ENCODE measurements at regions not wholly inside any gene's neighbourhood (a gene's known extent, or its start where the extent isn't known, plus 50 kb on each side); places are given as distances from the start of the nearest gene placed in this dataset.

GRCh38 chr1:58162952-58163550 lies 383.5 kb downstream of the OMA1 start:
- Histone ChIP-seq H3K27ac (ENCODE audit: low read depth, low read length, severe bottlenecking) (no peak overlapping the region), H3K36me3 (ENCODE audit: control insufficient read depth, insufficient read depth, low read length) (no peaks in the 10 kb centered on the region), H3K4me1 (ENCODE audit: control insufficient read depth, insufficient read depth, low read length, poor library complexity, severe bottlenecking) (no peaks in the 10 kb centered on the region), H3K9me3 (ENCODE audit: control insufficient read depth, low read length) (no peaks in the 10 kb centered on the region), H3K4me3 (ENCODE audit: extremely low read depth, insufficient read depth, low read length, poor library complexity, severe bottlenecking) (no peak overlapping the region)
- WGBS, 2 experiments (ENCODE audit: insufficient coverage in 2 of 2), result 35 to 39% methylated on average over 5 to 6 of the region's 9 CpGs

DNA sequence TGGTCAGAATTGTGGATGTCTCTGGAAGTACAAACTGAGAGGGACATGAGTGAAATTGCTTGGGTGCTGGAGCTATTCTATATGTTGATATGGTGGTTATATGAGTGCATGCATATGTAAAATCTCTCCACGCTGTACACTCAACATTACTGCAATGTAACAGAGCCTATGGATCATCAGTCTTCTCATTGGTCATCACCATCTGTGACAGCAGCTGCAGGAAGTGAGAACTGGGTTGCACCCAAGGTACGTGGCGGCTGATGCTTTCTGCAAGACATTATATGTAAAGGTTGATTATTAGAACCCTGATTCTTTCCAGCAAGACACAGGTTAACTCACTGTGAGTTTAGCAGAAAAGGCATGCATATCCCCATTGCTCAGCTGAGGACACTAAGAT lies 387.1 kb downstream of the OMA1 start:
- H3K9me3 ChIP-seq (ENCODE audit: control insufficient read depth, low read length), result no peaks in the 10 kb centered on the region
- 100% methylated on average over 3 of the region's 3 CpGs for WGBS, 2 experiments (ENCODE audit: insufficient coverage in 2 of 2)
- no peaks in the 10 kb centered on the region for H3K36me3 ChIP-seq (ENCODE audit: control insufficient read depth, insufficient read depth, low read length)
- no peak overlapping the region for H3K27ac ChIP-seq (ENCODE audit: low read depth, low read length, severe bottlenecking)
- no peak overlapping the region for H3K4me3 ChIP-seq (ENCODE audit: extremely low read depth, insufficient read depth, low read length, poor library complexity, severe bottlenecking)
- no peaks in the 10 kb centered on the region for H3K4me1 ChIP-seq (ENCODE audit: control insufficient read depth, insufficient read depth, low read length, poor library complexity, severe bottlenecking)

- no peak overlapping the region for H3K27ac ChIP-seq (ENCODE audit: low read depth, low read length, severe bottlenecking)
- no peaks in the 10 kb centered on the region for H3K9me3 ChIP-seq (ENCODE audit: control insufficient read depth, low read length)
- no peaks in the 10 kb centered on the region for H3K4me1 ChIP-seq (ENCODE audit: control insufficient read depth, insufficient read depth, low read length, poor library complexity, severe bottlenecking)
- 59 to 67% methylated on average over 2 to 4 of the region's 11 CpGs for WGBS, 2 experiments (ENCODE audit: insufficient coverage in 2 of 2)
- H3K4me3 ChIP-seq (ENCODE audit: extremely low read depth, insufficient read depth, low read length, poor library complexity, severe bottlenecking), result no peak overlapping the region
- no peaks in the 10 kb centered on the region for H3K36me3 ChIP-seq (ENCODE audit: control insufficient read depth, insufficient read depth, low read length)
Observed at GRCh38 chr1:58158506-58159433, 387.8 kb downstream of the OMA1 start.

DNA sequence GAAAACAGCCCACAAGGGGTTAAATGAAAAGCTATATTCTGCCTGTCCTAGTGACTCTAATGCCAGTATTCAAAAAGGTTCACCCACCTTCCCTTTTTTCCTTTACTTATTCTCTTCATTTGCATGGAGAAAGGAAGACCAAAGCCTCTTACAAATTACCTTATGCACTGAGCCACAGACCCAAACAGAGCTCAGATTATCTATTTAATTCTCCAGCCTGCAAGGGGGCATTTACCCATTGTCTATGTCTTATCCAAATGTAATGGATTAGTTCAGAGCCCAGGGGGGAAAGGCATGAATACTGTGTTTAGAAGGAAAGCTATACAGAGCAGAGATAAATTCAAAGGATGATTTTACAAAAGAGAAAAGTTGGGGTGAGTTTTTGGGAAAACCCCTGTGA lies 388.5 kb downstream of the OMA1 start:
- Histone ChIP-seq H3K36me3 (ENCODE audit: control insufficient read depth, insufficient read depth, low read length) (no peaks in the 10 kb centered on the region), H3K4me3 (ENCODE audit: extremely low read depth, insufficient read depth, low read length, poor library complexity, severe bottlenecking) (no peak overlapping the region), H3K4me1 (ENCODE audit: control insufficient read depth, insufficient read depth, low read length, poor library complexity, severe bottlenecking) (no peaks in the 10 kb centered on the region), H3K27ac (ENCODE audit: low read depth, low read length, severe bottlenecking) (no peak overlapping the region), H3K9me3 (ENCODE audit: control insufficient read depth, low read length) (no peaks in the 10 kb centered on the region)

- Histone ChIP-seq H3K27ac (ENCODE audit: low read depth, low read length, severe bottlenecking) (no peak overlapping the region), H3K4me3 (ENCODE audit: extremely low read depth, insufficient read depth, low read length, poor library complexity, severe bottlenecking) (no peak overlapping the region), H3K9me3 (ENCODE audit: control insufficient read depth, low read length) (no peaks in the 10 kb centered on the region), H3K4me1 (ENCODE audit: control insufficient read depth, insufficient read depth, low read length, poor library complexity, severe bottlenecking) (no peaks in the 10 kb centered on the region), H3K36me3 (ENCODE audit: control insufficient read depth, insufficient read depth, low read length) (no peaks in the 10 kb centered on the region)
- WGBS, 2 experiments (ENCODE audit: insufficient coverage in 2 of 2), result 65 to 71% methylated on average over 3 to 4 of the region's 4 CpGs
Observed at GRCh38 chr1:58157256-58157655, 389.3 kb downstream of the OMA1 start.

DNA sequence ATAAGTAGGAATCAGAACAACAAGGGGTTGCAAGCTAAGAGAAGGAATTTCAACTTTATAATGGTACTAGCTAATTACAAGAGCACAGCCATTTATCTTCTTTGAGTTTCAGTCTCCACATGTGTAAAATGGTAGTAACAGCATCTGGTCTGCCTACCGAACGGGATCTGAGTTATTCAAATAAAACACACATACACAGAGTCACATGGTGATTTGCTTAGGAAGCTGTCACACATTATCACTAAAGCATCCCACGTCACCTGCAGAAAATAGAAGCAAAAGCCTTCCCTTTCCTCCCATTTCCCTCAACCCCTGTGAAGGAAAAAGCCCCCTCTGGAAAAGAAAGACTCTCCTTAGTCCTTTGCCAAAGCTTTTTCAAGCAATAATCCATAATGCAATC lies 389.7 kb downstream of the OMA1 start:
- H3K36me3 ChIP-seq (ENCODE audit: control insufficient read depth, insufficient read depth, low read length), result no peaks in the 10 kb centered on the region
- no peak overlapping the region for H3K27ac ChIP-seq (ENCODE audit: low read depth, low read length, severe bottlenecking)
- H3K9me3 ChIP-seq (ENCODE audit: control insufficient read depth, low read length), result no peaks in the 10 kb centered on the region
- H3K4me1 ChIP-seq (ENCODE audit: control insufficient read depth, insufficient read depth, low read length, poor library complexity, severe bottlenecking), result no peaks in the 10 kb centered on the region
- H3K4me3 ChIP-seq (ENCODE audit: extremely low read depth, insufficient read depth, low read length, poor library complexity, severe bottlenecking), result no peak overlapping the region
- 83 to 86% methylated on average over 1 to 2 of the region's 3 CpGs for WGBS, 2 experiments (ENCODE audit: insufficient coverage in 2 of 2)

DNA sequence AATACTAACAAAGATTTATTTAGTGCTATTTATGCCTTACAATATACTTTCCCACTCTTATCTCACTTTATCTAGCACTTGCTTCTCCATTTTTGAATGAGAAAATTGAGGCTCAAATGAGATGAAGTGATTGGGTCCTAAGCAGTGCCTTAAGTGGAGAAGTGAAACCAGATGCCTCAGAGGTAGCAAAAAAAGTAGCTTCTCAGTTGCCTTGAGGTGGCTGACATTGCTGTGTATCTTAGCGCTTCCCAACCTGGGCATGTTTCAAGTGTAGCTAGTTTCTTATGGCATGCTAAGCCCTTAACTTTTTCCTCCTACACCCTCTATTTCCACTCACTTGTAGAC lies 390.4 kb downstream of the OMA1 start:
- H3K4me1 ChIP-seq (ENCODE audit: control insufficient read depth, insufficient read depth, low read length, poor library complexity, severe bottlenecking), result no peaks in the 10 kb centered on the region
- no peak overlapping the region for H3K4me3 ChIP-seq (ENCODE audit: extremely low read depth, insufficient read depth, low read length, poor library complexity, severe bottlenecking)
- 86% methylated on average over 1 of the region's 1 CpG; no CpG with 5 or more reads in 1 of the 2 experiments for WGBS, 2 experiments (ENCODE audit: insufficient coverage in 2 of 2)
- H3K36me3 ChIP-seq (ENCODE audit: control insufficient read depth, insufficient read depth, low read length), result no peaks in the 10 kb centered on the region
- H3K27ac ChIP-seq (ENCODE audit: low read depth, low read length, severe bottlenecking), result no peak overlapping the region
- no peaks in the 10 kb centered on the region for H3K9me3 ChIP-seq (ENCODE audit: control insufficient read depth, low read length)

DNA sequence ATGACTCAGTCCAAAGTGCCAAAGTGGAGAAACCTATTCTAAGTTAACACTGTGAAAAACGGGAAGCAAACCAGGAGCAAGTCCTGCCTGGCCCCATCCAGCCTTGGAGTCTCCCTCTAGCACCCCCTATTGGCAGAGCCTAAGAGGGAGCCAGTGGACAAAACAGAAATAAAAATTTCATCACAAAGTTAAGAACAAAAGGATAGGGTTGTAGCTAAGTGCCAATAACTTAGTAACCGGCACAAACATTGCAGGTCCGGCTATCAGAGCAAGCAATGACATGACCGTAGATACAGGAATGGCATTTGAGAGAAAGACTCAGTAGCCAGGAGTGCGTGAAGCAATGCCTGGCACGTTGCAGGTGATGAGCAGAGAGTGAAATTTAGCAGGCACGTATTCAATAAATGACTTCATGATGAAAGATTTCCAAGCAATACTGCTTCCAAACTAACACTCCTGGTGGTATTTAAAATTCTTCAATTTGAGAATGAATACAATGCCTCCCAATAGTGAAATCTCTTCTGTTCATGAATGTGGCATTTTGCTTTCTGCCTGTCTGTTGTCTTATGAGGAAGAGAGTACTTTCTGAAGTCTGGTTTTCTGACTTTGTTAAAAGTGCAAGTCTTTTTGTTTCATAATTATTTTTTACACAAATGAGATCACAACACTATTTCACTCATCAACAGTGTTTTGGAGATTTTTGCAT lies 391.0 kb downstream of the OMA1 start:
- Histone ChIP-seq H3K4me3 (ENCODE audit: extremely low read depth, insufficient read depth, low read length, poor library complexity, severe bottlenecking) (no peak overlapping the region), H3K4me1 (ENCODE audit: control insufficient read depth, insufficient read depth, low read length, poor library complexity, severe bottlenecking) (no peaks in the 10 kb centered on the region), H3K36me3 (ENCODE audit: control insufficient read depth, insufficient read depth, low read length) (no peaks in the 10 kb centered on the region), H3K27ac (ENCODE audit: low read depth, low read length, severe bottlenecking) (no peak overlapping the region), H3K9me3 (ENCODE audit: control insufficient read depth, low read length) (no peaks in the 10 kb centered on the region)
- 67 to 81% methylated on average over 5 of the region's 7 CpGs for WGBS, 2 experiments (ENCODE audit: insufficient coverage in 2 of 2)

DNA sequence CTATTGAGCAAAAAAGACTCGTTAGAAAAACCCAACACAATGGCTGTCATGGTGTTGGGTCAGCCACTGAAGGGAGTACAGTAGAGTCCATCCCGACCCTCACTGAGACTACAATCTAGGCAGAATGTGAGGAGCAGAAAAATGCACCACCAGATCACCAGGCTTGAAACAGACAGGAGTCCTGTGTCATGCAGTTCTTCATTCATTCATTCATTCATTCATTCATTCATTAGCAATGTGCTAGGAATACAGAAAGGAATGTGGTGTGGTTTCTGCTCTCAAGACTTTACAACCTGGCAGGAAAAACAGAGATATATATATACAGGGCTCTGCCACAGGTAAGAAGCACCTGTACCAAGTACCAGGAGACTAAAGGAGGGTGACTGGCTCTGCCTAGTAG lies 392.3 kb downstream of the OMA1 start:
- no peaks in the 10 kb centered on the region for H3K9me3 ChIP-seq (ENCODE audit: control insufficient read depth, low read length)
- H3K27ac ChIP-seq (ENCODE audit: low read depth, low read length, severe bottlenecking), result no peak overlapping the region
- no peaks in the 10 kb centered on the region for H3K36me3 ChIP-seq (ENCODE audit: control insufficient read depth, insufficient read depth, low read length)
- 100% methylated on average over 1 of the region's 2 CpGs for WGBS, 2 experiments (ENCODE audit: insufficient coverage in 2 of 2)
- no peaks in the 10 kb centered on the region for H3K4me1 ChIP-seq (ENCODE audit: control insufficient read depth, insufficient read depth, low read length, poor library complexity, severe bottlenecking)
- no peak overlapping the region for H3K4me3 ChIP-seq (ENCODE audit: extremely low read depth, insufficient read depth, low read length, poor library complexity, severe bottlenecking)

GRCh38 chr1:58152697-58153096 lies 393.8 kb downstream of the OMA1 start:
- Histone ChIP-seq H3K4me1 (ENCODE audit: control insufficient read depth, insufficient read depth, low read length, poor library complexity, severe bottlenecking) (no peaks in the 10 kb centered on the region), H3K4me3 (ENCODE audit: extremely low read depth, insufficient read depth, low read length, poor library complexity, severe bottlenecking) (no peak overlapping the region), H3K9me3 (ENCODE audit: control insufficient read depth, low read length) (no peaks in the 10 kb centered on the region), H3K27ac (ENCODE audit: low read depth, low read length, severe bottlenecking) (no peak overlapping the region), H3K36me3 (ENCODE audit: control insufficient read depth, insufficient read depth, low read length) (no peaks in the 10 kb centered on the region)
- no CpG with 5 or more reads among the region's 3 CpGs for WGBS, 2 experiments (ENCODE audit: insufficient coverage in 2 of 2)
